ENCODE measurements at regions not wholly inside any gene's neighbourhood (a gene's known extent, or its start where the extent isn't known, plus 50 kb on each side); places are given as distances from the start of the nearest gene placed in this dataset.
"Not testable (repeated sequence)": the region's sequence is repeated elsewhere in the genome, so short reads cannot be mapped to it uniquely, and the experiment has no call there.

DNA sequence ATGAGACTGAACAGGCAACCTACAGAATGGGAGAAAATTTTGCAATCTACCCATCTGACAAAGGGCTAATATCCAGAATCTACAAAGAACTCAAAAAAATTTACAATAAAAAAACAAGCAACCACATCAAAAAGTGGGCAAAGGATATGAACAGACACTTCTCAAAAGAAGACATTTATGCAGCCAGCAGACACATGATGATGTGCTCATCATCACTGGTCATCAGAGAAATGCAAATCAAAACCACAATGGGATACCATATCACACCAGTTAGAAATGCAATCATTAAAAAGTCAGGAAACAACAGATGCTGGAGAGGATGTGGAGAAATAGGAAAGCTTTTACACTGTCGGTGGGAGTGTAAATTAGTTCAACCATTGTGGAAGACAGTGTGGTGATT, 51.7 kb upstream of the PAXBP1 start:
- DNase-seq (ENCODE audit: low spot score): not testable (repeated sequence)

DNA sequence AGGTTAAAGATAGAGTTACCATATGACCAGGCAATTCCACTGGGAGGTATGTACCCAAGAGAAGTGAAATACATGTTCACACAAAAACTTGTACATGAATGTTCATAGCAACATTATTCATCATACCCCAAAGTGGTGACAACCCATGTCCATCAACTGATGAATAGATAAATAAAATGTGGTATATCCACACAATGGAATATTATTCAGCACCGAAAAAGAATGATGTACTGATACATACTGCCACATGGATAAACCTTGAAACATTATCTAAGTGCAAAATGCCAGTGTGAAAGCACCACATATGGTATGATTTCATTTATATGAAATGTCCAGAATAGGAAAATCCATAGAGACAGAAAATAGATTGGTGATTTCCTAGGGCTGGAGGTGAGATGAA, 53.4 kb upstream of the PAXBP1 start:
- DNase-seq (ENCODE audit: low spot score): no peak

DNA sequence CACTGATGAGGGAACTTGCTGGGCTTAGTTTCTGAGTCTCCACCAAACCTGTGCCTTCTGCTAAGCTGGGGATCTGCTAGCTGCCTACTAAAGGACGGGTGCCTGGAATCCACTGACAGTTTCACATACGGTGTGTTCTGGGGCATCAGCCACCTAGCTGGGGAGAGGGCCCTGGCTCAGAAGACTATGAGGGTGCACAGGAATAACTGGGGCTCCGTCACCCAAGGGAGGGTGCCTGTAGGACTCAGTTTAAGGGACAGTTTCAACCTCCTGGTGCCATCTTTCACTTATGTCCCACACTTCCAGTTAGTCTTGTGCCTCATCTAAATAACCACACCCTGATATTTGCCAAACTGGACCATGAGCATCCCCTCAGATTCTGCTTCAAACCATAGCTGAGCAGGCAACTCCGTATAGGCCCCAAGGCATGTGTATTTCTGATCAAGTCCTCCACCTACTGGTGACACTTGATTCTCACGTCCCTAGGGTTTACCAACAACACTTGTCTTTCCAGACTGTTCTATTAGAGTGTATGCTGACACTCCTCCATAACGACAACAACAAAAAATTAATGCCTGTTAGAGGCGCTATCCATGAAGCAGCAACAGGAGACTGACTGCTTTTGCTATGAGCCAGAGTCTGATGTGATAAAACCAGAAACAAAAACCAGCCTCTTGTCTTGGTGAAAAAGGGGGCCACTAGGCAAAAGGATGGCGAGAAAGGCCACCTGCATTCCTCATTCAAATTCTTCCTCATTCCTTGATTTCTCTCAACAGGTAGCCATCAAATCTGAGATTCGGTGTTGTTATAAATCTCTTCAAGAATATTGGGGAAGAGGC, 55.0 kb upstream of the PAXBP1 start:
- peak; percentile 73 for DNase-seq (ENCODE audit: low spot score)

DNA sequence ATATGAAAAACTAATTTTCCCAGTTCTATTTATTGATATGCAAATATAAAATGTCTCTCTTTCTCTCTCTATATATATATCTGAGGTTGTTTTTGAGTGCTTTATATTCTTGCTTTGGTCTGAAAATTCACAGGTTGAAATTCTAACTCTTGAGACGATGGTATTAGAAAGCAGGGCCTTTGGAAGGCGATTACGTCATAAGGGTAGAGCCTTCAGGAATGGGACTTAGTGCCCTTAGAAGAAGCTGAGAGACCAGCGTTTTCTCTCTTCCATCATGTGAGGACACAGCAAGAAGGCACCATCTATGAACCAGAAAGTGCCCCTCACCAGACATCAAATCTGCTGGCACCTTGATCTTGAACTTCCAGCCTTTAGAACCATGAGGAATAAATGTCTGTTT, 57.4 kb upstream of the PAXBP1 start:
- no peak for DNase-seq (ENCODE audit: low spot score)

DNA sequence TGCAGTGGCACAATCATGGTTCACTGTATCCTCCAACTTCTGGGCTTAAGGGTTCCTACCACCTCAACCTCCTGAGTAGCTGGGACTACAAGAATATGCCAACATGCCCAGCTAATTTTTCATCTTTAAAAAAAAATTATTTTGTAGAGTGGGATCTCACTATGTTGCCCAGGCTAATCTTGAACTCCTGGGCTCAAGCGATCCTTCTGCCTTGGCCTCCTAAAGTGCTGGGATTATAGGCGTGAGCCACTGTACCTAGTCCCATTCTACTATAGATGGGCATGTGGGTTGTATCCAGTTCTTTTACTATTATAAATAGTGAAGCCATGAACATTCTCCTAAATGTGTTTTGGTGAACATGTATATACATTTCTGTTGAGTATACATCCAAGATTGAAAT, 57.9 kb upstream of the PAXBP1 start:
- DNase-seq (ENCODE audit: low spot score): no peak

DNA sequence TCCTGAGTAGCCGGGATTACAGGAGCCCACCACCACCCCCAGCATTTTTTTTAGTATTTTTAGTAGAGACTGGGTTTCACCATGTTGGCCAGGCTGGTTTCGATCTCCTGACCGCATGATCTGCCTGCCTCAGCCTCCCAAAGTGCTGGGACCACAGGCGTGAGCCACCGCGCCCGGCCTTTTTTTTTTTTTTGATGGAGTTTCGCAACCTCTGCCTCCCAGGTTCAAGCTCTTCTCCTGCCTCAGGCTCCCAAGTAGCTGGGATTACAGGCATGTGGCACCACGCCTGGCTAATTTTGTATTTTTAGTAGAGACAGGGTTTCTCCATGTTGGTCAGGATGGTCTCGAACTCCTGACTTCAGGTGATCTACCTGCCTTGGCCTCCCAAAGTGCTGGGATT, 60.2 kb upstream of the PAXBP1 start:
- not testable (repeated sequence) for DNase-seq (ENCODE audit: low spot score)

DNA sequence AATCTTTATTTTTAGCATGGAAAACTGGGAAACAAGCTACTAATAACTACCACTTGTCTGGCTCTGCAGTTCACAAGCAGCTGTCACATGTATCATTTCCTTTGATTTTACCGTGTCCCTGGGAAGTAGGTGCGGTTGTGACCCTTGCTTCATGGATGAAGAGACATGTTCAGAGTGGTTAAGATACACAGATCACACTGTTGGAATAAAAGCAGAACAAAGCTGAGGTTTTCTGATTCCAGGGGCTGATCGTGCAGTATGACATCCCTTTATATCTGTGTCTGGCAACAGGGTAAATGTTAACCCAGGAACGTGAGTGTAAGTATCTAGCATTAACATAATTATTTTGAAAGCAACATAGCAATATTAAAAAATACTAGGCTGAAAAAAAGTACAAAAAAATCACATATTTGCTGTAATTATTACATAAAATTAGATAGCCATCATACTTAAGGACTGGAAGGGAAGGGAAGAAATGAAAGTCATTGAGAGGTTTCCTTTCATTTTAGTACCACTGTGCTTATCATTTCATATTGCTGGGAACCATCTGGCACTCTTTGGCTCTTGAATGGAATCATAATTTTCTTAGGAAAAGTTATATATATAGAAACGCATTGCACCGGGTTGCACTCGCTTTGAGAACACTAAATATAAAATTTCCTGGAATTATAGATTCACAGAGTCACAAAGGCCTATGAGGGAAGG, 62.8 kb upstream of the PAXBP1 start:
- no peak for DNase-seq (ENCODE audit: low spot score)

DNA sequence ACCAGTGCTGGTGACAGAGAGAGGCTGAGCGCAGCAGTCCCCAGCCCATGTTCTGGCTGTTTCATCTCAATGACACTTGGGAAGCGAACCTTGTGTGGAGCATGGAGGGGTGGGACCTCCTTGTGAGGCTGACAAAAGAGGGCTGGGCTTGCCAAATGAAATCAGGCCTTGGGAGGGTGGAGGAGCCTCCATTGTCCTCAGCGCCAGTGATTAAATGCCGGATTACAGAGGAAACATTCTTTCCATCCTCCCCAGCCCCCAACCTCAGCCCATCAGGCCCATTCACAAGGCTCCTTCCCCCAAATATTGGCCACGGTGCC, 63.3 kb upstream of the PAXBP1 start:
- DNase-seq (ENCODE audit: low spot score): no peak

DNA sequence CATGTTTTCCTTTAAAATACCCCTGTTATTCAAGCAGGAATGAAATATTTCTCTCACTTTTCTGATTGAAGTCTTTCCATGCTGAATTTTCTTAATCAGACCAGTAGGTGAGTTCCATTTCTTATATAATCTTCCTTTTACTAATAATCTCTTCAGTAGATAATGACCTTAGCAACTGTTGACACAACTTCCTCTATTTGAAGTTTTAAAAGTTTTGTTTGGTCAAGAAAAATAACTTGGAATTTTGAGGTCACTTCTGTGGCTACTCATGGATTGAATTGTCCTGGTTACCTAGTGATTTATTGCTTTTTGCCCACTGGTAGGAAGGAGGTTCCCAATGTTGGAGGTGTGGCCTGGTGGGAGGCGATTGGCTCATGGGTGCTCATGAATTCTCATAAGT, 70.6 kb upstream of the PAXBP1 start:
- DNase-seq (ENCODE audit: low spot score): no peak

DNA sequence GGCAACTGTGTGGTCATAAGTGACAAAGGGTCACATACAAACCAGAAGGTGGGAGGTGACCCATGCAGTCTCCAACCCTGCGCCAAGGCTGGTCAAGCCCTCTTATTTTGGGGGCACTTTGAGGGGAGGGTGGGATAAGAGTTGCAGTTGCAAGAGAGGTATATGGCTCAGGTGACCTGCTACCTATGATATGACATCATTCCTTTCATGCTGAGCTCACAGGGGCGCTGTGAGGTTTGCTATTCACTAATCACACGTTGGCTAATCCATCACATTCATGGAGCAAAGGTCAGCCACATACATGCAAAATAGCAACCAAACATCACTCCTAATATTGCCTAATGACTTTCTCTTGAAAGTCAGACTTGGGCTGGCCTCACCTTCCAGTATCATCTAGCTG, 72.0 kb upstream of the PAXBP1 start:
- DNase-seq (ENCODE audit: low spot score): no peak

DNA sequence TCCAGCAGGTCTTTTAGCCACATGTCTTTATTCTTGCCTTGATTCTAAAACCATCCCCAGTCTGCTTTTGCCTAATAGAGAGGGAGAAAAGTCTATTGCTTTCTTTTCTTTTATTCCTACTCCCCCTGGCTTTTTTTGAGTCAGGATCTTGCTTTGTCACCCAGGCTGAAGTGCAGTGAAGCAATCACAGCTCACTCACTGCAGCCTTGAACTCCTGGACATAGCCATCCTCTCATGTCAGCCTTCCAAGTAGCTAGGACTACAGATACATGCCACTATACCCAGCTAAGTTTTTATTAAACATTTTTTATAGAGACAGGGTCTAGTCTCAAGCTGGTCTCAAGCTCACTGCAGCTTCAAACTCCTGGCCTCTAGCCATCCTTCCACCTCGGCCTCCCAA, 72.5 kb upstream of the PAXBP1 start:
- DNase-seq (ENCODE audit: low spot score): no peak

DNA sequence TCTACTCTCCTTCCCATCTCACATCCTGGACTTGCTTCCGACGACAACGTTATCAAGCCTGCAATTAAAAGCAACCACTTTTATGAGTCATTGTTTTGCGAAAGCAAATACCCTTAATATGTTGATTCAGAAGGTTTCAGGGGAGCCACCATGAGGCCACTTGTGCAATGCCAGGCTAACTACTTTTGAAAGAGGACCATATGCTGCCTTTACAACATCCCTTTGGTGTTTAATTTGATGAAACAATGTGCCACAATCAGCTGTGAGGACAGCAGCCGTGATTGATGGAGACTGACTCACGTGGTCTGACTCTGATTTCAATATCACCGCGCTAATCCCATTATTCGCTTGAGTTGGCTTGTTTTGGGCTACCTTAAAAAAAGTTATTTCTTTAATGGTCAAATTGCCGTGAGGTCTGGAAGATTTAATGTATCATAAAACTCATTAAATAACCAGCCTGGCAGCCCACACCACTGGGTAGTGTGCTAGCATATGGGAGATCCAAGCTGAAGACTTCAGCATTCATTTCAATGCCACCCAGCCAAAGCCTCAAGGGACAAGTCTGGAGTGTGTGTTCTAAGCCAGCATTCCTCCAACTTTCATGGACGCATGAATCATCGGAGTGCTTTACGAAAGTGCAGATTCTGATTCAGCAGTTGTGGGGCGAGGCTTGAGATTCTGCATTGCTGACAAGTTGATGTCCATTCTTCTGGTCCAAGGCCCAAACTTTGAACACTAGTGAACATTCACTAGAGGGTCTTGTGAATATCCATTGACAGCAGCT, 73.3 kb upstream of the PAXBP1 start:
- DNase-seq (ENCODE audit: low spot score): peak; percentile 53

DNA sequence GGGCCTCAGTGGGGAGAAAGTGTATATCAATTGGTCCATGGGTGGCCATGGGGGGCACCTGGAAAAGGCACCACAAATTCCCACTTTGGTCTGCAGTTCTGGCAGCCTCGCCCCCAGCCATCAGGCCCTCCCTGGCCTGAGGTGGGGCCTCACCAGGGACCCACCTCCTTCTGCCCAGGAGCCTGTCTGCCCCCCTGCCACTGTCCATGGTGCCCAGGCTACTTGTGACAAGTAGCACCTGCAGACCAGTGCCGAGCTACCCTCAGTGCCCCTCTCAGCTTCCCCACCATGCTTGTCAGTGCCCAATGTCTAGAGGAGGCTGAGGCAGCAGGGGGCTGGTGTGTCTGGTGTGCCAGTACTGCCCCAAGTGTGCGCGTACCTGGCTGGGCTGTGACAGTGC, 87.1 kb upstream of the PAXBP1 start:
- DNase-seq (ENCODE audit: low spot score): no peak

DNA sequence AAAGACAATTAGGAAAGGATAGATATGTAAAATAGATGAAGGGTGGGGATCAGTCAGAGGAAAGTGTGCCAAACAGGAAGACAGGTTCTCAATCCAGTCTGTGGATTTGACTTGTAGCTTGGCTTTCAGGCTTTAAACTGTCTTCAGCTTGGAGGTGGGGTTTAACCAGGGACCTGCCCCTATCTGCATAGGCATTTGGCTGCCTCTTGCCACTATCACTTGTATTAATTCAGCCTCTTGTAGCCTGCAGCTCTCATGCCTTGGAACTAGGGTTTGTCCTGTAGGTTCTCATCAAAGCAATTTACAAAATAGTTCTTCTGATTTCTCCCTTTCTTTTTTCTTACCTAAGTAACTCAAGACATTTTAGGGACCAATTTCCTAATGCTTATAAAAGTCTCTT, 88.8 kb upstream of the PAXBP1 start:
- no peak for DNase-seq (ENCODE audit: low spot score)

DNA sequence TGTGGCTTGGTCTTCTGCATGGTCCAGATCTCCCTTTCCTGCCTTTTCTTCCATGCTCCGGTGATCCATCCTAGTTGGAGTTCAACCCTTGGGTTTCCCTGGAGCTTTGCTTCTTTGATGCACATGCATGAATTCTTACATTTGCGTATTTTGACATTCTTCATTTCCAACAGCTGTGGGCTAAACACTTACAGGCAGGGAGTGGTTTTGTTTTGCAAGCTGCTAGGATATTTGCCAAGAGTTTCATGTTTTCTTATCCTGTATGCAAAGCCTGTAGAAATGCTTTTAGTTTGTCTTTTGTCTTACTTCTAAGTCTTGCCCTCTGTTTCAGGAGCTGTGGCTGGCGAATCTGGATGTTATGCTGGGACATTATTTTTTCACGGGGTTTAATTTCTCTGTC, 90.3 kb upstream of the PAXBP1 start:
- no peak for DNase-seq (ENCODE audit: low spot score)

DNA sequence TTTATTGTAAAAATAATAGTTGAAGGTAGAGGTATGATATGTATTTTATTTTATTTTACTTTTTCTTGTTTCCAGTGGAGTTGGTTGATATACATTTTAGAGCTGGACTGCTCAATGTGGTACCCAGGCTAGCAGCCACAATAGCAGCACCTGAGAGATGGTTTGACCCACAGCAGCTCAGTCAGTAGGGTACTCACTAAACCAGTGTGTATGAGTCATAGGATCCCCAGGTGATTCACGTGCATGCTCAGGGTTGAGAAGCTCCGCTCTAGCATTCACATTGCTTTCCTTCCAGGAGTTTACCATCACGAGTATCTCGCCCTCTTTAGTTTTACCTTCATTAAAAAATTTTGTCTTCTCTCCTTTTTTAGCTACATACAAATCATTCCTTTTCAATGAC, 96.0 kb upstream of the PAXBP1 start:
- DNase-seq (ENCODE audit: low spot score): no peak

DNA sequence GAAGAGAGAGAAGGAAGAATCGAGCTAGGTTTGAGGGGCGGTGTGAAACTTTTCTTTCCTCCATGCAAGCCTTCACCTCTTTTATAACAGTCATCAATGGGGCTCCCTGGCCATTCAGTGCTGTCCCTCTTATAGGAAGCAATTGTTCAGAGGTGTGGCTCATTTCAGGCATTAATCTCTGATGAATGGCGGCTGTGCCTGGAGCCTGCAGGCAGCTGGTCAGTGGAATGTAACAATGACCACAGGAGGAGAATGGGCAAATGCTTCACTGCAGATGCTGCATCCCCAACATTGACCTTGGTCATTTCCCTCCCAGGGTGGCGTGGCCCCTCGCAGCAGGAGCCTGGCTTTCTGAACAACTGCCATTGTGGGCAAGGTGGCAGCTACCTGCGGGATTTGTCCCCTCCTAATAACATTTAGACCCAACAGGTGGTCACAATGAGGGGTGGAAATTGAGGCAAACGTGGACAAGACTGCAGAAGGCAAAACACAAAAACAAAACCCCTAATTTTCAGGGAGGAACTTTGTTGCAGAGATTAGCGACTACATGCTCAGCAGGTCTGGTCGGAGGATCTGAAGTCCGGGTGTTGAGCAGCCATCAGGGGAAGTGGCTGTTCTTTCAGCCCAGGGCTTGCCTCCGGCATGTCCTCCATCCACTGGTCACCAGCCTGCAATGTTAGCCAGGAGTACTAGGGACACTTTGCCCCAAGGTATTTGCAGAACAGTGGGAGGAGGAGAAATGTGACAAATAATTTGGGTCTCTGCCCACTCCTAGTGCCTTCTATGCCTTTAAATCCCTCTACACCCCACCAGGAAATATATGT, 97.3 kb upstream of the PAXBP1 start:
- no peak for DNase-seq (ENCODE audit: low spot score)

DNA sequence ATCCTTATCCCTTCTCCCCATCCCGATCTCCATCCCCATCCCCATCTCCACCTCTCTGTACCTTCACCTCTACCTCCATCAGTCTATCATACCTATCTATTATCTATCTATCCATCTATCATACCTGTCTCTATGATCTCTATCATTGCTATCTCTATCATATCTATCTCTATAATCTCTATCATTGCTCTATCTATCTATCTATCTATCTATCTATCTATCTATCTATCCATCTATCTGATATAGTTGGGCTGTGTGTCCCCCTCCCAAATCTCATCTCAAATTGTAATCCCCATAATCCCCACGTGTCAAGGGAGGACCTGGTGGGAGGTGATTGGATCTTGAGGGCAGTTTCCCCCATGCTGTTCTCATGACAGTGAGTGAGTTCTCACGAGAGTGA, 97.9 kb upstream of the PAXBP1 start:
- DNase-seq (ENCODE audit: low spot score): no peak

DNA sequence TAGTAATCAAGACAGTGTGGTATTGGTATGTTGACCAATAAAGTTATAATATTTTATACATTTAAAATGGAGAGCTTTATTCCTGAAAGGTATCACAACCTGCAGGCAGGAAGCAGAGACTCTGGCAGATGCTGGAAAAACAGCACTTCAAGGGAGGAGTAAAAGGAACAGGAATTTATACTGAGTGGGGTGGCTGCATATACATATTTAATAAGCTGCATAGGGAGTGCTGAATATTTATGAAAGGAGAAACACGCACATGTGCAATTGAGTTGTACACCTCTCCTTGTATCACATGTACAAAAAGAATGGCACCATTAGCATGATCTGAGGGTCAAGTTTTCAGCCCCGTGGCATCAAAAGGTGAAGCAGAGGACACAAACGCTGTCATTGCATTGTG, 104.9 kb upstream of the PAXBP1 start:
- no peak for DNase-seq (ENCODE audit: low spot score)

DNA sequence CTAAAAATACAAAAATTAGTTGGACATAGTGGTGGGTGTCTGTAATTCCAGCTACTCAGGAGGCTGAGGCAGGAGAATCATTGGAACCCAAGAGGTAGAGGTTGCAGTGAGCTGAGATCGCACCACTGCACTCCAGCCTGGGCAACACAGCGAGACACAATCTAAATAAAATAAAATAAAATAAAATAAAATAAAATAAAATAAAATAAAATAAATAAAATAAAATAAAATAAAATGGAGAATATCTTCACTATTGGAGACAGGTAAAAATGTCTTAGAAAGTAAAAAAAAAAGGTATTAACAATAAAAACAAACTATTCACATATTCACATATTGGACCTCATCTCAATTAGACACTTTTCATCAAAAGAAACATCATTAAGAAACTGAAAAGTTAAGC, 106.3 kb upstream of the PAXBP1 start:
- not testable (repeated sequence) for DNase-seq (ENCODE audit: low spot score)

DNA sequence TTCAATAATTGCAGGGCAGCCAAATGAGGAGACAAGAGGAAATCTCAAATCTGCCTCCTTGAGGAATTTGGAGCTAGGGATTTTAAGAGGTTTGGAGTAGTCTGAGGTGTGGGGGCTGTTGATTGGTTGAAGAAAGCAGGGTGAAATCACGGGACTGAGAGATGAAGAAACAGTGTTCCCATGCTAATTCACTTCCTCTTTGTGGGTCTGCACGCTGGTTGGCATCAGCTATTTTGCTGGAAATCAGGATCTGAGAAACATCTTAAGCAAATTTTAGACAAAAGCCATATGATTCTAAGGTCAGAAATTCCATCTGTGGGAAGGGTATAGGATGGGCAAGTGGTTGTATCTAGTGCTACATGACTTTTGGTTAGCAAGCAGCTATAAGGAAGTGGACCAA, 107.1 kb upstream of the PAXBP1 start:
- DNase-seq (ENCODE audit: low spot score): no peak

DNA sequence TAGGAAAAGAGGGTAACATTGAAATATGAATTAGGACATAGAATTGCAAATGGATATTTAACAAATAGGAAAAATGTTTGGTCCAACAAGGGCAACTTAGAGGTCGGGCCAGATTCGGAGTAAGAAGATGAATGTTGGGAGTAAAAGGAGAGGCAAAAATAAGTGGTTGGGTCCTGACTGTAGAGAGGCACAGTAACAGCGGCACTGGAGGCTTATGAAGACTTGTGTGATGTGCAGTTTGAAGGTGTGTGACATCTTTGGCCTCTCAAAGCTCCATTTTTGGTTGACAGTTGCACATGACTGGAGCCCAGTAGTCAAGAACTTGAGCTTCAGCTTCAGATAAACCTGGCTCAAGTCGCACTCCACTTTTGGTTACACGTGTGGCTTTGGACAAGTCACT, 109.9 kb upstream of the PAXBP1 start:
- DNase-seq (ENCODE audit: low spot score): no peak
